ENCODE measurements at regions not wholly inside any gene's neighbourhood (a gene's known extent, or its start where the extent isn't known, plus 50 kb on each side); places are given as distances from the start of the nearest gene placed in this dataset.

DNA sequence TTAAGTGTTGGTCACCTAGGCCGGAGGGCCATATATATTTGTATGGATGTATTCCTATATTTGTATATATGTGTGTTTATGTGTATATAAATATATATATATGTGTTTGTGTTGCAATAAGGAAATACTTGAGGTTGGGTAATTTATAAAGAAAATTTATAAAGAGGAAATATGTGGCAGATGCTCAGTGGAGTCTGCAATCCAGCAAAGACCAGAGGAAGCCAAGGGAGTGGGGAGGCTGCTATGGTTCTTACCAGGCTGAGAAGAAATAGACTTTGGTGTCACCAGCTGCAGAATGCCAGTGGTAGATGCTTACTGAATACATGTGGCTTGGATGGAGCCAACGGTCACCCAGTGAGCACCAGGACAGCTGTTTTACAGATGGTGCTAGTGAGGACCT lies 97.4 kb upstream of the ELOVL5 start:
- TF ChIP-seq FOXP2 (optimal IDR thresholded peaks at IDR 0.05; ENCODE audit: borderline replicate concordance, extremely low read depth, extremely low read length, insufficient read depth) (no peak), TAF1 (IDR thresholded peaks at IDR 0.05; ENCODE audit: borderline replicate concordance, insufficient read depth, low read length) (no peak), SIN3A (IDR thresholded peaks at IDR 0.05; ENCODE audit: borderline replicate concordance, insufficient read depth, low read length) (no peak), POLR2AphosphoS5 (IDR thresholded peaks at IDR 0.05; ENCODE audit: low read depth, low read length) (no peak)
- TF ChIP-seq, protein P1, sequence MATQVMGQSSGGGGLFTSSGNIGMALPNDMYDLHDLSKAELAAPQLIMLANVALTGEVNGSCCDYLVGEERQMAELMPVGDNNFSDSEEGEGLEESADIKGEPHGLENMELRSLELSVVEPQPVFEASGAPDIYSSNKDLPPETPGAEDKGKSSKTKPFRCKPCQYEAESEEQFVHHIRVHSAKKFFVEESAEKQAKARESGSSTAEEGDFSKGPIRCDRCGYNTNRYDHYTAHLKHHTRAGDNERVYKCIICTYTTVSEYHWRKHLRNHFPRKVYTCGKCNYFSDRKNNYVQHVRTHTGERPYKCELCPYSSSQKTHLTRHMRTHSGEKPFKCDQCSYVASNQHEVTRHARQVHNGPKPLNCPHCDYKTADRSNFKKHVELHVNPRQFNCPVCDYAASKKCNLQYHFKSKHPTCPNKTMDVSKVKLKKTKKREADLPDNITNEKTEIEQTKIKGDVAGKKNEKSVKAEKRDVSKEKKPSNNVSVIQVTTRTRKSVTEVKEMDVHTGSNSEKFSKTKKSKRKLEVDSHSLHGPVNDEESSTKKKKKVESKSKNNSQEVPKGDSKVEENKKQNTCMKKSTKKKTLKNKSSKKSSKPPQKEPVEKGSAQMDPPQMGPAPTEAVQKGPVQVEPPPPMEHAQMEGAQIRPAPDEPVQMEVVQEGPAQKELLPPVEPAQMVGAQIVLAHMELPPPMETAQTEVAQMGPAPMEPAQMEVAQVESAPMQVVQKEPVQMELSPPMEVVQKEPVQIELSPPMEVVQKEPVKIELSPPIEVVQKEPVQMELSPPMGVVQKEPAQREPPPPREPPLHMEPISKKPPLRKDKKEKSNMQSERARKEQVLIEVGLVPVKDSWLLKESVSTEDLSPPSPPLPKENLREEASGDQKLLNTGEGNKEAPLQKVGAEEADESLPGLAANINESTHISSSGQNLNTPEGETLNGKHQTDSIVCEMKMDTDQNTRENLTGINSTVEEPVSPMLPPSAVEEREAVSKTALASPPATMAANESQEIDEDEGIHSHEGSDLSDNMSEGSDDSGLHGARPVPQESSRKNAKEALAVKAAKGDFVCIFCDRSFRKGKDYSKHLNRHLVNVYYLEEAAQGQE (IDR thresholded peaks at IDR 0.05; ENCODE audit: insufficient read depth in 1 of 2, low read depth in 2 of 2, low read length in 2 of 2): no peak

DNA sequence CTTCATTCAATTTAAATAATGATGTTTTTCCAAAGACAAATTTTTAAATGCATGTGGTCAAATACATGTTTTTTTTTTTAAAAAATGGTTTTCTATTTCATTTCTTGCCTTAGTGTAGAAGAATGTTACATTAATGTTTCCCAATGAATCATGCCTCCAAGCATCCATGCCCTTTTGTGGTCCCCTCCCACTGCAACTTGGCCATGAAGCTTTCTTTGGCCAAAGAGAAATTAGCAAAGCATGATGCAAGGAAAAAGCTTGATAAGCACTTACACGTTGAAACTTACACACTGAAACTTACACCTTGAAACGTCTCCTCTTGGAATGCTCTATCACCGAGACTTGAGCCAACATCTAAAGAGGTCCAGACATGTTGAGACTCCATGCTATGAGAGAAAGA lies 93.0 kb upstream of the ELOVL5 start:
- TF ChIP-seq FOXP2 (optimal IDR thresholded peaks at IDR 0.05; ENCODE audit: borderline replicate concordance, extremely low read depth, extremely low read length, insufficient read depth): no peak
- TF ChIP-seq TAF1 (IDR thresholded peaks at IDR 0.05; ENCODE audit: borderline replicate concordance, insufficient read depth, low read length): no peak
- no peak for TF ChIP-seq POLR2AphosphoS5 (IDR thresholded peaks at IDR 0.05; ENCODE audit: low read depth, low read length)
- TF ChIP-seq, protein P1 (IDR thresholded peaks at IDR 0.05; ENCODE audit: insufficient read depth in 1 of 2, low read depth in 2 of 2, low read length in 2 of 2): no peak
- no peak for TF ChIP-seq SIN3A (IDR thresholded peaks at IDR 0.05; ENCODE audit: borderline replicate concordance, insufficient read depth, low read length)

DNA sequence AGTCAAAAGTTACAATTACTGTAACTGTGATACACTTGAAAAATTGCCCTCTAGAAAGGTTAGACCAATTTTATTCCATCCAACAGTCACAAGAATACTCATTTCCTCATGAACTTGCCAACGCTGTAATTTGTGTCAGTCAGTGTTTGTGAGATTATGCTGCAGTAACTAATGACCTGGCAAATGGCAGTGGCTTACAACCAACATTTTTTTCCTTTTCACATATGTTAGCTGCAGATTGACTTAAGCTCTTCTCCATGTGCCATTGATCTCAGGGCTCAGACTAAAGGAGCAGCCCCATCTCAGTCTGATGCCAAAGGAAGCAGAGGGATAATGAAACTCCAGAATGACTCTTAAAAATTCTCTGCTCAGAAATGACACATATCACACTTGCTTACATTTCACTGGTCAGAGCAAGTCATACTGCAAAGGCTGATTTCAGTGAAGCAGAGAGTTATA lies 92.3 kb upstream of the ELOVL5 start:
- TF ChIP-seq TAF1 (IDR thresholded peaks at IDR 0.05; ENCODE audit: borderline replicate concordance, insufficient read depth, low read length): no peak
- no peak for TF ChIP-seq SIN3A (IDR thresholded peaks at IDR 0.05; ENCODE audit: borderline replicate concordance, insufficient read depth, low read length)
- no peak for TF ChIP-seq FOXP2 (optimal IDR thresholded peaks at IDR 0.05; ENCODE audit: borderline replicate concordance, extremely low read depth, extremely low read length, insufficient read depth)
- TF ChIP-seq POLR2AphosphoS5 (IDR thresholded peaks at IDR 0.05; ENCODE audit: low read depth, low read length): no peak
- TF ChIP-seq, protein P1 (IDR thresholded peaks at IDR 0.05; ENCODE audit: insufficient read depth in 1 of 2, low read depth in 2 of 2, low read length in 2 of 2): no peak

DNA sequence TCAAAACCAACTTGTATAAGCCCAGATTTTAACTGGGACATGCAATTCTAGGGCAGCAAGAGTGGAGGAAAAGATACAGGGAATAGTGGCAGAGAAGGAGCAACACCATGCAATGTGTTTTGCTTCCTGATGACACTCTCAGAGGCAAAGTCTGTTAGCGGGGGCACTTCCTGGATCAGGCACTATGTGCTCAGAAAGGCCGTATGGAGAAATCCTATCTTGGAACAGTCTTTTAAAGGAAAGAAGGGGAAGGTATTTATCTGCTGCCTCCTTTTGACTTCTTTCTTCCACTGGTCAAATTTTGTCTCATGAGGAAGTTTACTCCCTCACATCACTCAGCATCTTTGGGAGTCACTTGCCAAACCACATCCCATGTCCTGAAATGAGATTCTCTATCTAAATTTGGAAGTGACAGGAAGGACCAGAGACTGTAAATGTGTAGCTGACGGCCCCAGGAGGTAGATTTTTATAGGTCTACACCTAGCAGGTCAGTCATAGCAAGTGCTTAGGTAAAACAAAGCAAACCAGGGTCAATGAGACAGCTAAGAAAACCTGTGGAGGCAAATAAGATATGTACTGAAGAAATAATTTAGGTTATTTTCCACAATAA lies 91.7 kb upstream of the ELOVL5 start:
- TF ChIP-seq FOXP2 (optimal IDR thresholded peaks at IDR 0.05; ENCODE audit: borderline replicate concordance, extremely low read depth, extremely low read length, insufficient read depth) (no peak), SIN3A (IDR thresholded peaks at IDR 0.05; ENCODE audit: borderline replicate concordance, insufficient read depth, low read length) (no peak), TAF1 (IDR thresholded peaks at IDR 0.05; ENCODE audit: borderline replicate concordance, insufficient read depth, low read length) (no peak), POLR2AphosphoS5 (IDR thresholded peaks at IDR 0.05; ENCODE audit: low read depth, low read length) (no peak)
- TF ChIP-seq, protein P1 (IDR thresholded peaks at IDR 0.05; ENCODE audit: insufficient read depth in 1 of 2, low read depth in 2 of 2, low read length in 2 of 2): no peak

Measured in PFSK-1 (cell line).